ENCODE measurements at regions not wholly inside any gene's neighbourhood (a gene's known extent, or its start where the extent isn't known, plus 50 kb on each side); places are given as distances from the start of the nearest gene placed in this dataset.

- no peak for TF ChIP-seq FOXP2 (optimal IDR thresholded peaks at IDR 0.05; ENCODE audit: borderline replicate concordance, extremely low read depth, extremely low read length, insufficient read depth)
Measured at GRCh38 chr5:4698596-4698995, 441.5 kb upstream of the ADAMTS16 start.

DNA sequence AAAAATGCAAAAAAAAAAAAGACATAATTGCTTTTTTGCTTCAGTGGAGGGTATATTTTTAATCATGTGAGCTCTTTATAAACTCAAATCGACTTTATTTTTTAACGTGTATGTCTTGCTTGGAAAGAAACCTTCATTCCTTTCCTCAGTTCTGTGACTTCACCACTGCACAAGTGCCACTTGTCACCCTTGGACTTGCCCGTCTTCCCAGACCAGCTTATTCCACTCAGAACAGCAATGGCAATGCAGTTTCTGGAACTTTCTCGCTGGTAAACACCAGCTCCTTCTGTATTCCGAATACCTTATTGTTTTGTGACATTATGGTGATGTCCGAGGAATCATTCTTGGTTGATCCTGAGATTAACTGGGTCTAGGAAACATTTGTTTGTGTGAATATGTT, 440.5 kb upstream of the ADAMTS16 start:
- TF ChIP-seq FOXP2 (optimal IDR thresholded peaks at IDR 0.05; ENCODE audit: borderline replicate concordance, extremely low read depth, extremely low read length, insufficient read depth) (no peak), SIN3A (IDR thresholded peaks at IDR 0.05; ENCODE audit: borderline replicate concordance, insufficient read depth, low read length) (no peak), POLR2AphosphoS5 (IDR thresholded peaks at IDR 0.05; ENCODE audit: low read depth, low read length) (no peak), TAF1 (IDR thresholded peaks at IDR 0.05; ENCODE audit: borderline replicate concordance, insufficient read depth, low read length) (no peak)
- TF ChIP-seq, protein P1, sequence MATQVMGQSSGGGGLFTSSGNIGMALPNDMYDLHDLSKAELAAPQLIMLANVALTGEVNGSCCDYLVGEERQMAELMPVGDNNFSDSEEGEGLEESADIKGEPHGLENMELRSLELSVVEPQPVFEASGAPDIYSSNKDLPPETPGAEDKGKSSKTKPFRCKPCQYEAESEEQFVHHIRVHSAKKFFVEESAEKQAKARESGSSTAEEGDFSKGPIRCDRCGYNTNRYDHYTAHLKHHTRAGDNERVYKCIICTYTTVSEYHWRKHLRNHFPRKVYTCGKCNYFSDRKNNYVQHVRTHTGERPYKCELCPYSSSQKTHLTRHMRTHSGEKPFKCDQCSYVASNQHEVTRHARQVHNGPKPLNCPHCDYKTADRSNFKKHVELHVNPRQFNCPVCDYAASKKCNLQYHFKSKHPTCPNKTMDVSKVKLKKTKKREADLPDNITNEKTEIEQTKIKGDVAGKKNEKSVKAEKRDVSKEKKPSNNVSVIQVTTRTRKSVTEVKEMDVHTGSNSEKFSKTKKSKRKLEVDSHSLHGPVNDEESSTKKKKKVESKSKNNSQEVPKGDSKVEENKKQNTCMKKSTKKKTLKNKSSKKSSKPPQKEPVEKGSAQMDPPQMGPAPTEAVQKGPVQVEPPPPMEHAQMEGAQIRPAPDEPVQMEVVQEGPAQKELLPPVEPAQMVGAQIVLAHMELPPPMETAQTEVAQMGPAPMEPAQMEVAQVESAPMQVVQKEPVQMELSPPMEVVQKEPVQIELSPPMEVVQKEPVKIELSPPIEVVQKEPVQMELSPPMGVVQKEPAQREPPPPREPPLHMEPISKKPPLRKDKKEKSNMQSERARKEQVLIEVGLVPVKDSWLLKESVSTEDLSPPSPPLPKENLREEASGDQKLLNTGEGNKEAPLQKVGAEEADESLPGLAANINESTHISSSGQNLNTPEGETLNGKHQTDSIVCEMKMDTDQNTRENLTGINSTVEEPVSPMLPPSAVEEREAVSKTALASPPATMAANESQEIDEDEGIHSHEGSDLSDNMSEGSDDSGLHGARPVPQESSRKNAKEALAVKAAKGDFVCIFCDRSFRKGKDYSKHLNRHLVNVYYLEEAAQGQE (IDR thresholded peaks at IDR 0.05; ENCODE audit: insufficient read depth in 1 of 2, low read depth in 2 of 2, low read length in 2 of 2) = no peak

DNA sequence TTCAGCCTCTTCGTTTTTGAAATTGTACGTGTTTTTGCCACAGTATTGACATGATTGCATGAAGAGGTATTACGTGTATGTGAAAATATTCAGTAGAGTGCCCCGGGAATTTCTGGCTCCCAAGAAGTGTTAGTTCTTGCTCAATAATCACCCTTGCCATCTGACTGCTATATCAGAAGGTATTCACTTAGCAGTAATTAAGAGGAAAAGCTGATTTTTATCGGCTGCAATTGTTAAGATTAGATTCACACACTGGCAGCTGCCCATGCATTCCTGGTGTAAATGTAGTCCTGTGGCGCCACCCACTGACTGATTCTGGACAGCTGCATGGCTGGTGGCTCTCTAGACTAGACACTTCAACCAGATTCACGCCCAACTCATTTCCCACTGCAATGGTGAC, 440.1 kb upstream of the ADAMTS16 start:
- TF ChIP-seq, protein P1 (IDR thresholded peaks at IDR 0.05; ENCODE audit: insufficient read depth in 1 of 2, low read depth in 2 of 2, low read length in 2 of 2) = no peak
- no peak for TF ChIP-seq POLR2AphosphoS5 (IDR thresholded peaks at IDR 0.05; ENCODE audit: low read depth, low read length)
- peak; percentile 36 for TF ChIP-seq FOXP2 (optimal IDR thresholded peaks at IDR 0.05; ENCODE audit: borderline replicate concordance, extremely low read depth, extremely low read length, insufficient read depth)

DNA sequence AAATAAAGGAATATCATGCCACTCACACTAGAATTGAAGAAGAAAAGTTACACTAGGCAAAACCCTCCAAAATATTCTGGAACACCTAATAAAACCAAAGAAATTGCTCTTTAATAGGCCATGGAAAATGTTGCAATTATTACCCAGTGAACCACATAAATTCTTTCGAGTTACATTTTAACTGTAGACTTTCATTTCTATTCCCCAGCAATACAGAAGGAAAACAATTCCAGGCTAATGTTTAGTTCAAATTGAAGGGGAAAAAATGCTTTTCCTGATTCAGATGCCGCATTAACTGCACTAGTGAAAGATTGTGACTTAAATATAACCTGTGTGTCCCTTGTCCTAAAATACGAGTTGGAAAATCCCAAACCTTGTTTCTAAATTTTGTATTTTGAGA, 439.3 kb upstream of the ADAMTS16 start:
- TF ChIP-seq SIN3A (IDR thresholded peaks at IDR 0.05; ENCODE audit: borderline replicate concordance, insufficient read depth, low read length) = no peak
- TF ChIP-seq TAF1 (IDR thresholded peaks at IDR 0.05; ENCODE audit: borderline replicate concordance, insufficient read depth, low read length) = no peak
- TF ChIP-seq POLR2AphosphoS5 (IDR thresholded peaks at IDR 0.05; ENCODE audit: low read depth, low read length) = no peak
- TF ChIP-seq FOXP2 (optimal IDR thresholded peaks at IDR 0.05; ENCODE audit: borderline replicate concordance, extremely low read depth, extremely low read length, insufficient read depth) = no peak
- TF ChIP-seq, protein P1 (IDR thresholded peaks at IDR 0.05; ENCODE audit: insufficient read depth in 1 of 2, low read depth in 2 of 2, low read length in 2 of 2) = no peak

GRCh38 chr5:4703931-4704458, 436.1 kb upstream of the ADAMTS16 start:
- TF ChIP-seq TAF1 (IDR thresholded peaks at IDR 0.05; ENCODE audit: borderline replicate concordance, insufficient read depth, low read length) (no peak), FOXP2 (optimal IDR thresholded peaks at IDR 0.05; ENCODE audit: borderline replicate concordance, extremely low read depth, extremely low read length, insufficient read depth) (no peak), POLR2AphosphoS5 (IDR thresholded peaks at IDR 0.05; ENCODE audit: low read depth, low read length) (no peak), SIN3A (IDR thresholded peaks at IDR 0.05; ENCODE audit: borderline replicate concordance, insufficient read depth, low read length) (no peak)
- TF ChIP-seq, protein P1 (IDR thresholded peaks at IDR 0.05; ENCODE audit: insufficient read depth in 1 of 2, low read depth in 2 of 2, low read length in 2 of 2) = no peak

All from PFSK-1 (cell line).